ENCODE measurements at regions not wholly inside any gene's neighbourhood (a gene's known extent, or its start where the extent isn't known, plus 50 kb on each side); places are given as distances from the start of the nearest gene placed in this dataset.

GRCh38 chr16:49010879-49011278 lies 270.8 kb downstream of the CBLN1 start:
- H3K9ac ChIP-seq (ENCODE audit: low read length): no peak overlapping the region
- intact Hi-C loops (cut with micrococcal nuclease): no loop called here

GRCh38 chr16:49010396-49010795 lies 271.2 kb downstream of the CBLN1 start:
- intact Hi-C loops (cut with micrococcal nuclease): no loop called here
- BruUV-seq (replicated peaks): no TSS peak
- TF ChIP-seq FOSL1 (IDR thresholded peaks at IDR 0.05; ENCODE audit: low read depth): no peak
- no peak for TF ChIP-seq POLR2AphosphoS5 (IDR thresholded peaks at IDR 0.05; ENCODE audit: low read depth, low read length)
- TF ChIP-seq, protein P1, sequence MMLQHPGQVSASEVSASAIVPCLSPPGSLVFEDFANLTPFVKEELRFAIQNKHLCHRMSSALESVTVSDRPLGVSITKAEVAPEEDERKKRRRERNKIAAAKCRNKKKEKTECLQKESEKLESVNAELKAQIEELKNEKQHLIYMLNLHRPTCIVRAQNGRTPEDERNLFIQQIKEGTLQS (IDR thresholded peaks at IDR 0.05): no peak
- TF ChIP-seq, protein P2, sequence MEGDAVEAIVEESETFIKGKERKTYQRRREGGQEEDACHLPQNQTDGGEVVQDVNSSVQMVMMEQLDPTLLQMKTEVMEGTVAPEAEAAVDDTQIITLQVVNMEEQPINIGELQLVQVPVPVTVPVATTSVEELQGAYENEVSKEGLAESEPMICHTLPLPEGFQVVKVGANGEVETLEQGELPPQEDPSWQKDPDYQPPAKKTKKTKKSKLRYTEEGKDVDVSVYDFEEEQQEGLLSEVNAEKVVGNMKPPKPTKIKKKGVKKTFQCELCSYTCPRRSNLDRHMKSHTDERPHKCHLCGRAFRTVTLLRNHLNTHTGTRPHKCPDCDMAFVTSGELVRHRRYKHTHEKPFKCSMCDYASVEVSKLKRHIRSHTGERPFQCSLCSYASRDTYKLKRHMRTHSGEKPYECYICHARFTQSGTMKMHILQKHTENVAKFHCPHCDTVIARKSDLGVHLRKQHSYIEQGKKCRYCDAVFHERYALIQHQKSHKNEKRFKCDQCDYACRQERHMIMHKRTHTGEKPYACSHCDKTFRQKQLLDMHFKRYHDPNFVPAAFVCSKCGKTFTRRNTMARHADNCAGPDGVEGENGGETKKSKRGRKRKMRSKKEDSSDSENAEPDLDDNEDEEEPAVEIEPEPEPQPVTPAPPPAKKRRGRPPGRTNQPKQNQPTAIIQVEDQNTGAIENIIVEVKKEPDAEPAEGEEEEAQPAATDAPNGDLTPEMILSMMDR (IDR thresholded peaks at IDR 0.05 in 2 of 3, conservative IDR thresholded peaks at IDR 0.05 in 1 of 3; ENCODE audit: borderline replicate concordance in 1 of 3, insufficient read depth in 1 of 3, low read depth in 2 of 3, low read length in 2 of 3): no peak
- no peak for TF ChIP-seq ZBTB33 (IDR thresholded peaks at IDR 0.05; ENCODE audit: extremely low read depth, insufficient replicate concordance, low read length)
- TF ChIP-seq RAD21 (IDR thresholded peaks at IDR 0.05; ENCODE audit: low read depth): no peak
- no peak for TF ChIP-seq ZFX (IDR thresholded peaks at IDR 0.05)
- TF ChIP-seq ZNF274 (IDR thresholded peaks at IDR 0.05; ENCODE audit: low read depth, low read length): no peak
- no peak for TF ChIP-seq SRF (IDR thresholded peaks at IDR 0.05; ENCODE audit: low read depth)
- no peak overlapping the region for H3K9ac ChIP-seq (ENCODE audit: low read length)
- no peak overlapping the region for H3K4me3 ChIP-seq (replicated peaks in 1 of 2; ENCODE audit: low read depth in 1 of 2, low read length in 2 of 2)
- H3K9me3 ChIP-seq (ENCODE audit: control insufficient read depth in 1 of 2, insufficient read depth in 1 of 2, low read depth in 1 of 2, low read length in 2 of 2): no peaks in the 10 kb centered on the region
- no peaks in the 10 kb centered on the region for H4K20me1 ChIP-seq (ENCODE audit: insufficient read depth)
- ATAC-seq (no peak), DNase-seq (ENCODE audit: low read depth, low spot score) (no peak)
- H3K79me2 ChIP-seq (ENCODE audit: insufficient read depth, low read length): no peaks in the 10 kb centered on the region
- H3K4me2 ChIP-seq (ENCODE audit: low read length): no peak overlapping the region
- H3K4me1 ChIP-seq (ENCODE audit: control insufficient read depth in 1 of 2, insufficient read depth in 2 of 2, low read length in 2 of 2): no peaks in the 10 kb centered on the region
- CTCF ChIA-PET: no interaction called here
- no peaks in the 10 kb centered on the region for H3K27me3 ChIP-seq (ENCODE audit: insufficient read depth, low read length)
- RAD21 ChIA-PET (ENCODE audit: low non-redundant PET in 1 of 2, low total read pairs in 2 of 2, uncharacterized antibody in 2 of 2, unreplicated experiment in 2 of 2): no interaction called here
- H3K36me3 ChIP-seq (ENCODE audit: control insufficient read depth in 1 of 2, insufficient read depth in 2 of 2, low read length in 2 of 2): no peaks in the 10 kb centered on the region
- POLR2A ChIA-PET: no interaction called here
- no peak overlapping the region for H3K27ac ChIP-seq (ENCODE audit: low read depth, low read length)
- H3K9me2 ChIP-seq (ENCODE audit: insufficient read depth): no peaks in the 10 kb centered on the region
- no peak overlapping the region for H2AFZ ChIP-seq (ENCODE audit: low read depth, low read length, poor library complexity, severe bottlenecking)

More at GRCh38 chr16:49010879-49011278, 270.8 kb downstream of the CBLN1 start:
- Histone ChIP-seq H3K4me2 (ENCODE audit: low read length) (no peak overlapping the region), H3K27ac (ENCODE audit: low read depth, low read length) (no peak overlapping the region), H3K4me1 (ENCODE audit: control insufficient read depth in 1 of 2, insufficient read depth in 2 of 2, low read length in 2 of 2) (no peaks in the 10 kb centered on the region), H3K27me3 (ENCODE audit: insufficient read depth, low read length) (no peaks in the 10 kb centered on the region), H3K36me3 (ENCODE audit: control insufficient read depth in 1 of 2, insufficient read depth in 2 of 2, low read length in 2 of 2) (no peaks in the 10 kb centered on the region), H3K9me3 (ENCODE audit: control insufficient read depth in 1 of 2, insufficient read depth in 1 of 2, low read depth in 1 of 2, low read length in 2 of 2) (no peaks in the 10 kb centered on the region), H3K9me2 (ENCODE audit: insufficient read depth) (no peaks in the 10 kb centered on the region), H4K20me1 (ENCODE audit: insufficient read depth) (no peaks in the 10 kb centered on the region), H3K79me2 (ENCODE audit: insufficient read depth, low read length) (no peaks in the 10 kb centered on the region), H3K4me3 (replicated peaks in 1 of 2; ENCODE audit: low read depth in 1 of 2, low read length in 2 of 2) (no peak overlapping the region), H2AFZ (ENCODE audit: low read depth, low read length, poor library complexity, severe bottlenecking) (no peak overlapping the region)
- CTCF ChIA-PET: no interaction called here
- BruUV-seq (replicated peaks): no TSS peak
- POLR2A ChIA-PET: no interaction called here
- ATAC-seq (no peak), DNase-seq (ENCODE audit: low read depth, low spot score) (no peak)
- RAD21 ChIA-PET (ENCODE audit: low non-redundant PET in 1 of 2, low total read pairs in 2 of 2, uncharacterized antibody in 2 of 2, unreplicated experiment in 2 of 2): no interaction called here
- TF ChIP-seq ZFX (IDR thresholded peaks at IDR 0.05) (no peak), CEBPB (IDR thresholded peaks at IDR 0.05; ENCODE audit: low read depth) (no peak), POLR2AphosphoS5 (IDR thresholded peaks at IDR 0.05; ENCODE audit: low read depth, low read length) (no peak), TCF7L2 (IDR thresholded peaks at IDR 0.05; ENCODE audit: borderline replicate concordance, extremely low read depth, insufficient read depth, insufficient read length) (no peak)
